ENCODE measurements at regions not wholly inside any gene's neighbourhood (a gene's known extent, or its start where the extent isn't known, plus 50 kb on each side); places are given as distances from the start of the nearest gene placed in this dataset.

DNA sequence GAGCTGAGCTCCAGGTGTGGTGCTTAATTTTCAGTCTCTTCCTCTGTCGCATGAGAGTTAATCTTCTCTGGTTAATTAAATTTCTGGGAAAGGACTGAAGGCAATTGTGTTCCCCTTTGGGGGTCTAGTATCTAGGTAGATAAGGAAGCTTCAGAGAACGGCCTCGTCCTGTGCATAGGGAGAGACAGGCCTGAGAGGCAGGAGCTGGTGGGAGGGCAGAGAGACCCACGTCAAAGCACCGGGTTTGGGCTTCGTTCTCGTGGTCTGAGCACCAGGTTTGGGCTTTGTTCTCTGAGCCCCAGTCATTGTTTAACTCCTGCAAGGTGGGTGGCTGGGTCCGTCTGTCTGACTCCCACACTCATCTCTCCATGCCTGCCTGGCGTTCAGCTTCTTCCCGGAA is 160.8 kb upstream of the PITRM1 start:
- TF ChIP-seq, protein P1, sequence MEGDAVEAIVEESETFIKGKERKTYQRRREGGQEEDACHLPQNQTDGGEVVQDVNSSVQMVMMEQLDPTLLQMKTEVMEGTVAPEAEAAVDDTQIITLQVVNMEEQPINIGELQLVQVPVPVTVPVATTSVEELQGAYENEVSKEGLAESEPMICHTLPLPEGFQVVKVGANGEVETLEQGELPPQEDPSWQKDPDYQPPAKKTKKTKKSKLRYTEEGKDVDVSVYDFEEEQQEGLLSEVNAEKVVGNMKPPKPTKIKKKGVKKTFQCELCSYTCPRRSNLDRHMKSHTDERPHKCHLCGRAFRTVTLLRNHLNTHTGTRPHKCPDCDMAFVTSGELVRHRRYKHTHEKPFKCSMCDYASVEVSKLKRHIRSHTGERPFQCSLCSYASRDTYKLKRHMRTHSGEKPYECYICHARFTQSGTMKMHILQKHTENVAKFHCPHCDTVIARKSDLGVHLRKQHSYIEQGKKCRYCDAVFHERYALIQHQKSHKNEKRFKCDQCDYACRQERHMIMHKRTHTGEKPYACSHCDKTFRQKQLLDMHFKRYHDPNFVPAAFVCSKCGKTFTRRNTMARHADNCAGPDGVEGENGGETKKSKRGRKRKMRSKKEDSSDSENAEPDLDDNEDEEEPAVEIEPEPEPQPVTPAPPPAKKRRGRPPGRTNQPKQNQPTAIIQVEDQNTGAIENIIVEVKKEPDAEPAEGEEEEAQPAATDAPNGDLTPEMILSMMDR (IDR thresholded peaks at IDR 0.05; ENCODE audit: low read length): no peak
- no peak for TF ChIP-seq EZH2 (IDR thresholded peaks at IDR 0.05; ENCODE audit: borderline replicate concordance, low read length)
